Heart left ventricle (tissue), 16 donors: ENCODE measurements at regions not wholly inside any gene's neighbourhood (a gene's known extent, or its start where the extent isn't known, plus 50 kb on each side); places are given as distances from the start of the nearest gene placed in this dataset.

ENCODE experiments used
- ATAC-seq, 4 donors: fragments of 200-7000 bp; cut with Tn5 transposase; one replicate each; pipeline ENCODE4 v1.9.1; 2020 to 2022; ENCODE audit warnings: moderate library complexity in 4 of 4, mild to moderate bottlenecking in 3 of 4, moderate number of reproducible peaks in 1 of 4
- DNase-seq, 5 donors: peaks; one replicate each; pipeline ENCODE4 v3.0.0-alpha.2; 2020
- H3K27ac ChIP-seq, 12 donors: fragments of 200-600 bp; sonication (generic) in 4 of 12; one replicate each; pipeline versions ENCODE4 v1.5.0 to v1.8.0; 2016 to 2022; ENCODE audit warnings: mild to moderate bottlenecking in 2 of 12
- H3K27me3 ChIP-seq, 9 donors: fragments of 200-600 bp; sonication (generic) in 2 of 9; one replicate each; pipeline versions ENCODE4 v1.5.1 to v1.8.0; 2016 to 2022; ENCODE audit warnings: mild to moderate bottlenecking in 3 of 9
- H3K36me3 ChIP-seq, 9 donors: fragments of 200-600 bp; sonication (generic) in 2 of 9; one replicate each; pipeline versions ENCODE4 v1.5.0 to v1.8.0; 2018 to 2022; ENCODE audit warnings: mild to moderate bottlenecking in 2 of 9
- H3K4me1 ChIP-seq, 12 donors: fragments of 200-600 bp; sonication (generic) in 4 of 12; one replicate each; pipeline versions ENCODE4 v1.5.0 to v1.8.0; 2016 to 2022; ENCODE audit warnings: mild to moderate bottlenecking in 3 of 12
- H3K4me3 ChIP-seq, 12 donors: fragments of 200-600 bp; sonication (generic) in 4 of 12; one replicate each; pipeline versions ENCODE4 v1.5.0 to v1.8.0; 2017 to 2022; ENCODE audit warnings: mild to moderate bottlenecking in 9 of 12, moderate library complexity in 4 of 12
- H3K9me3 ChIP-seq, 12 donors: fragments of 200-600 bp; sonication (generic) in 4 of 12; one replicate each; pipeline versions ENCODE4 v1.5.0 to v1.8.0; 2016 to 2022; ENCODE audit warnings: mild to moderate bottlenecking in 1 of 12
- CTCF ChIP-seq, 12 donors: fragments of 200-600 bp; sonication (generic) in 4 of 12; IDR thresholded peaks; one replicate each; pipeline versions ENCODE4 v1.5.0 to v1.8.0; 2018 to 2022; ENCODE audit warnings: antibody characterized with exemption in 12 of 12, mild to moderate bottlenecking in 5 of 12
- POLR2A ChIP-seq, 2 donors: fragments of 450-650 bp; IDR thresholded peaks; one replicate each; pipeline ENCODE4 v1.6.1; 2017; ENCODE audit warnings: antibody characterized with exemption in 2 of 2, mild to moderate bottlenecking in 2 of 2, moderate library complexity in 2 of 2
- WGBS, 4 donors: extraction: QIAGEN DNeasy Blood & Tissue Kit in 2 of 4; methylation state at CpG; one replicate each; pipeline versions ENCODE4 v1.1.5 to v1.1.7; 2013 to 2018; 5-methylcytosine and 5-hydroxymethylcytosine counted together
- intact Hi-C, 10 donors: fragments of 100-400 bp; cut with DNase I; formaldehyde crosslinking; loops; one replicate each; pipeline versions ENCODE4 v1.11.1 to v1.14.2; 2022
- donor health status: ischemic (EF 13 %, LVEDD 7.1; RV severe dilation, severe dysfunction).
- donor health status: healthy with polysubstance abuse.
- donor health status: DM: no; HTN: yes; CAD: no.
- donor health status: DM: no; HTN: no; CAD: no.
- donor health status: ischemic (EF 25% LVEDD 6.9; RV normal size, moderate dysfunction).
- donor health status: ischemic (EF 25% LVEDD 5.7; RV mildly dilated, moderate dysfunction).
- donor health status: healthy.
- donor health status: DM: yes; HTN: yes; CAD: no.
- donor health status: ischemic (EF 35%, LVEDD 5.7; RV mildly dilated, moderate dysfunction).
- donor health status: nonischemic (EF 11% LVEDD 7.7; RV severe dilation, severe dysfunction).
- donor health status: DM: yes; HTN: yes; CAD: no.
- donor health status: PGD.
- donor health status: ischemic (EF 29% LVEDD 5.4; RV normal size, mild dysfunction).
- donor health status: nonischemic (EF 23%, LVEDD 6.1; RV moderate dilation, normal function).

DNA sequence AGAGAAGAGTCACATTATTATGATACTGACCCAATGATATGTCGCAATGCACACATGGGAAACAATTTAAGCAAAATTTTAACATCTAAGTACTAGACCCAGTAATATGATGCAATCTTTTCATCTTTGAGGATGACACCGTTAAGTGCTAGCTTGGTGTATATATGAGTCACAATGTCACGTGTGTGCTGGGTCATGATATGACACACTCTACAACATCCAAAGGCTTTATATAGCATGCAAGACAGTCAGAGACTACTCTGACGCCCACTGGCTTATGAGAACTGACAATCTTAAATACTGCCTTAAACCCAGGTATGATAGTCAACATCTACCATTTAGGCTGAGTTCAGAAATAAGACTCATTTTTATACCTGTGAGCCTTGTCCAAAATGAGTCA is 955.8 kb upstream of the TSPY4 start:
- Histone ChIP-seq H3K36me3 (no peaks in the 10 kb centered on the region), H3K4me1 (no peaks in the 10 kb centered on the region), H3K9me3 (no peaks in the 10 kb centered on the region), H3K27me3 (no peaks in the 10 kb centered on the region), H3K4me3 (no peak overlapping the region), H3K27ac (no peak overlapping the region)
- WGBS, 4 donors: 58 to 61% methylated on average over 4 of the region's 4 CpGs; no CpG with 5 or more reads in 2 of the 4 donors
- DNase-seq: no peak
- intact Hi-C loops: no loop called here
- ATAC-seq: no peak
- TF ChIP-seq CTCF (IDR thresholded peaks at IDR 0.05) (no peak), POLR2A (IDR thresholded peaks at IDR 0.05) (no peak)

DNA sequence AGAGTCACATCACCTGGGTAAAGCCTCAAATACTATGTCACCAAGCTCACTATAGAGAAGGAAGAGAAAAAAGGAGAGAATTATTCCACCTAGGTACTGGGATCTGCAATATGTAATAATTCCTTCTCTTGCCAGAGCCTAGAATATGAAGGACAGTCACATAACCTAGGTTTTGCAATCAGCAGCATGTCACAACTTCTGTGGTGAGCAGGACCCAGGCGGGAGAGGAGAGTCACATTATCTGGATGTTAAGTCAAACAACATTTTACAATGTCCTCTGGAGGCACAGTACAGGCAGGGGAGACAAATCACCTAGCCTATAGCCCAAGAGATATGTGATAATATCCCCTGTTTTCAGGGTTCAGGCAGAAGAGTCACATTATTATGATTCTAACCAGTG is 951.2 kb upstream of the TSPY4 start:
- TF ChIP-seq CTCF (IDR thresholded peaks at IDR 0.05) (no peak), POLR2A (IDR thresholded peaks at IDR 0.05) (no peak)
- Histone ChIP-seq H3K27me3 (no peaks in the 10 kb centered on the region), H3K4me3 (no peak overlapping the region), H3K36me3 (no peaks in the 10 kb centered on the region), H3K4me1 (no peaks in the 10 kb centered on the region), H3K27ac (no peak overlapping the region), H3K9me3 (no peaks in the 10 kb centered on the region)
- WGBS, 4 donors: 60 to 63% methylated on average over 1 of the region's 1 CpG; no CpG with 5 or more reads in 2 of the 4 donors
- ATAC-seq: no peak
- no peak for DNase-seq
- intact Hi-C loops: no loop called here

- Histone ChIP-seq H3K36me3 (no peaks in the 10 kb centered on the region), H3K4me3 (no peak overlapping the region), H3K27ac (no peak overlapping the region), H3K9me3 (no peaks in the 10 kb centered on the region), H3K27me3 (no peaks in the 10 kb centered on the region), H3K4me1 (no peaks in the 10 kb centered on the region)
- intact Hi-C loops: no loop called here
- no peak for TF ChIP-seq CTCF (IDR thresholded peaks at IDR 0.05)
- no peak for TF ChIP-seq POLR2A (IDR thresholded peaks at IDR 0.05)
- DNase-seq (no peak), ATAC-seq (no peak)
Measured at GRCh38 chrY:8388512-8388911, 948.8 kb upstream of the TSPY4 start.

DNA sequence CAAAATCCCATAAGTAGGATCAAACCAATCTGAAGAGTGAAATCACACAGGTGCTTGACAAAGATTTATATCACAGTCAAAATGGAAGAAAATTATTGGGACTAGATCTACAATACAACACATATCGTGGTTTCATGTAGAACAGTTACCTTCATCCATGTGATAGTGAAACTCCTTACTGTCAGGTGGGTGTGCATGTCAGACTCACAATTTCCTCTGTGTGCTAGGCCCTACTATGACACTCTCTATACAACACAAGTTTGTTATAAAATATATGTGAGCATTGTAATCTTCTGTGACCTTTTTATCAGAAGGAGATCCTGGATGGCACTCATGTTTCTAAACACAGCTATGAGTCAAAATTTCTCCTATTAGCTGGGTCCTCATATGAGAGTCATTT is 947.0 kb upstream of the TSPY4 start:
- TF ChIP-seq POLR2A (IDR thresholded peaks at IDR 0.05): no peak
- TF ChIP-seq CTCF (IDR thresholded peaks at IDR 0.05): no peak
- DNase-seq: no peak
- ATAC-seq: no peak
- Histone ChIP-seq H3K27me3 (no peaks in the 10 kb centered on the region), H3K4me3 (no peak overlapping the region), H3K9me3 (no peaks in the 10 kb centered on the region), H3K27ac (no peak overlapping the region), H3K36me3 (no peaks in the 10 kb centered on the region), H3K4me1 (no peaks in the 10 kb centered on the region)
- 52 to 53% methylated on average over 1 of the region's 1 CpG; no CpG with 5 or more reads in 2 of the 4 donors for WGBS, 4 donors
- intact Hi-C loops: no loop called here
